Thyroid gland (tissue), 4 donors: ENCODE measurements at regions not wholly inside any gene's neighbourhood (a gene's known extent, or its start where the extent isn't known, plus 50 kb on each side); places are given as distances from the start of the nearest gene placed in this dataset.

Experiments used
- POLR2A ChIP-seq, 2 donors: fragments of 450-650 bp; IDR thresholded peaks; one replicate each; pipeline ENCODE4 v1.6.1; 2017; ENCODE audit warnings: antibody characterized with exemption in 2 of 2, mild to moderate bottlenecking in 2 of 2, moderate library complexity in 1 of 2
- TF ChIP-seq, protein P1 (sequence below), 6 experiments: fragments of 200-600 bp in 3 of 6; fragments of 450-650 bp in 3 of 6; sonication (generic) in 3 of 6; IDR thresholded peaks; one replicate each; pipeline ENCODE4 v1.5.1; 2016 to 2019; ENCODE audit warnings: antibody characterized with exemption in 6 of 6, mild to moderate bottlenecking in 2 of 6, inconsistent platforms in 1 of 6, moderate library complexity in 1 of 6

DNA sequence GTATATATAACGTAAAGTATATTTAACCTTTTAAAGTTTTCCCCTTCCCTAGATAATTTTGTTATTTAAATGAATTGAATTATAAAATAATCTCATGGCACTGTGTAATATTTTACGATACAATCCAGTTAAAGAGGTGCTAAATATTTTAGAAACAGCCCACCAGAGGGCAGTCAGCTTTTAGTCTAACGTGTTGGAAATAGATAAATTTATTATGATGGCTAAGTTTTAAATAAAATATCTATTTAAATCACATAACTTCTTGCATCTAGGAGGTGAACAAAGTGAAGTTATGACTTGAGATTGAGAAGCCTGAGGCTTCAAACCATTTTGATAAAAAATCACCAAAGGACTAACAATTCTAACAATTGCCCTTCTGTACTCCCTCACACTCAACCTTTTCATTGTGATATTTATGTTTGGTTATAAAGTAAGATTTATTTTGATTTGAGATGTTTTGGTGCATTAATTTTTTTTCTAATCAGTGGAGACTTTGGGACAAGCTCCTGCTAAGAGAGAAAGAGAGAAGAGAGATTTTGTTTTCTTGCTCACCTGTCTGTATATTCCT is 171.5 kb upstream of the SP4 start:
- no peak for TF ChIP-seq POLR2A (IDR thresholded peaks at IDR 0.05)
- TF ChIP-seq, protein P1, sequence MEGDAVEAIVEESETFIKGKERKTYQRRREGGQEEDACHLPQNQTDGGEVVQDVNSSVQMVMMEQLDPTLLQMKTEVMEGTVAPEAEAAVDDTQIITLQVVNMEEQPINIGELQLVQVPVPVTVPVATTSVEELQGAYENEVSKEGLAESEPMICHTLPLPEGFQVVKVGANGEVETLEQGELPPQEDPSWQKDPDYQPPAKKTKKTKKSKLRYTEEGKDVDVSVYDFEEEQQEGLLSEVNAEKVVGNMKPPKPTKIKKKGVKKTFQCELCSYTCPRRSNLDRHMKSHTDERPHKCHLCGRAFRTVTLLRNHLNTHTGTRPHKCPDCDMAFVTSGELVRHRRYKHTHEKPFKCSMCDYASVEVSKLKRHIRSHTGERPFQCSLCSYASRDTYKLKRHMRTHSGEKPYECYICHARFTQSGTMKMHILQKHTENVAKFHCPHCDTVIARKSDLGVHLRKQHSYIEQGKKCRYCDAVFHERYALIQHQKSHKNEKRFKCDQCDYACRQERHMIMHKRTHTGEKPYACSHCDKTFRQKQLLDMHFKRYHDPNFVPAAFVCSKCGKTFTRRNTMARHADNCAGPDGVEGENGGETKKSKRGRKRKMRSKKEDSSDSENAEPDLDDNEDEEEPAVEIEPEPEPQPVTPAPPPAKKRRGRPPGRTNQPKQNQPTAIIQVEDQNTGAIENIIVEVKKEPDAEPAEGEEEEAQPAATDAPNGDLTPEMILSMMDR (IDR thresholded peaks at IDR 0.05): peak in 5 of 6 experiments; percentile 9 to 60 (median 53)
